H9 (cell line): ENCODE measurements at regions not wholly inside any gene's neighbourhood (a gene's known extent, or its start where the extent isn't known, plus 50 kb on each side); places are given as distances from the start of the nearest gene placed in this dataset.

Experiments
- DNase-seq: peaks from one replicate; pipeline ENCODE4 v3.0.0-alpha.2; 2017
- H2AFZ ChIP-seq: one replicate; pipeline ENCODE4 v1.6.1; 2013; ENCODE audit warnings: mild to moderate bottlenecking, low read length, control low read depth, moderate library complexity
- H2AK5ac ChIP-seq: 2 replicates; pipeline ENCODE4 v1.6.1; 2013; ENCODE audit warnings: low read length, control low read depth, mixed read lengths; ENCODE audit not compliant: insufficient read length
- H2BK120ac ChIP-seq: one replicate; pipeline ENCODE4 v1.6.1; 2013; ENCODE audit warnings: low read depth, mild to moderate bottlenecking, low read length, control low read depth, inconsistent platforms; ENCODE audit not compliant: poor library complexity, severe bottlenecking
- H2BK12ac ChIP-seq: 2 replicates; pipeline ENCODE4 v1.6.1; 2013; ENCODE audit warnings: low read length, control low read depth, mixed read lengths, low read depth; ENCODE audit not compliant: insufficient read length
- H2BK15ac ChIP-seq: 2 replicates; pipeline ENCODE4 v1.6.1; 2013; ENCODE audit warnings: low read depth, low read length, control low read depth
- H2BK20ac ChIP-seq: one replicate; pipeline ENCODE4 v1.6.1; 2013; ENCODE audit warnings: low read depth, mild to moderate bottlenecking, low read length, control low read depth, inconsistent platforms; ENCODE audit not compliant: poor library complexity, severe bottlenecking
- H2BK5ac ChIP-seq: 2 replicates; pipeline ENCODE4 v1.6.1; 2013; ENCODE audit warnings: low read length, control low read depth, mixed read lengths; ENCODE audit not compliant: insufficient read length
- H3K14ac ChIP-seq: 2 replicates; pipeline ENCODE4 v1.6.1; 2013; ENCODE audit warnings: low read length, control low read depth; ENCODE audit not compliant: insufficient read depth
- H3K18ac ChIP-seq: 2 replicates; pipeline ENCODE4 v1.6.1; 2013; ENCODE audit warnings: low read depth, mild to moderate bottlenecking, mixed read lengths, low read length, control low read depth; ENCODE audit not compliant: insufficient read length
- H3K23ac ChIP-seq: 2 replicates; pipeline ENCODE4 v1.6.1; 2013; ENCODE audit warnings: low read length, control low read depth, mixed read lengths, low read depth; ENCODE audit not compliant: insufficient read length
- H3K23me2 ChIP-seq: 2 replicates; pipeline ENCODE4 v1.6.1; 2013; ENCODE audit warnings: low read depth, mild to moderate bottlenecking, mixed read lengths, low read length, control low read depth; ENCODE audit not compliant: insufficient read length, poor library complexity, severe bottlenecking
- H3K27ac ChIP-seq: 2 replicates; pipeline ENCODE4 v1.5.1; 2013; ENCODE audit warnings: low read length, control low read depth, mixed read lengths, low read depth; ENCODE audit not compliant: insufficient read length
- H3K27me3 ChIP-seq: 2 replicates; pipeline ENCODE4 v1.6.1; 2013; ENCODE audit warnings: low read length, control low read depth, inconsistent platforms; ENCODE audit not compliant: insufficient read depth
- H3K4ac ChIP-seq: 2 replicates; pipeline ENCODE4 v1.6.1; 2013; ENCODE audit warnings: low read depth, mild to moderate bottlenecking, control low read depth, inconsistent platforms, low read length, moderate library complexity
- H3K4me1 ChIP-seq: 2 replicates; pipeline ENCODE4 v1.6.1; 2013; ENCODE audit warnings: low read length, control low read depth, inconsistent platforms; ENCODE audit not compliant: insufficient read depth
- H3K4me2 ChIP-seq: 2 replicates; pipeline ENCODE4 v1.6.1; 2013; ENCODE audit warnings: low read length, control low read depth, mixed read lengths; ENCODE audit not compliant: insufficient read length, insufficient read depth
- H3K56ac ChIP-seq: 2 replicates; pipeline ENCODE4 v1.6.1; 2013; ENCODE audit warnings: low read depth, mild to moderate bottlenecking, mixed read lengths, low read length, control low read depth; ENCODE audit not compliant: insufficient read length
- H3K79me1 ChIP-seq: 2 replicates; pipeline ENCODE4 v1.6.1; 2013; ENCODE audit warnings: low read depth, mild to moderate bottlenecking, moderate library complexity, low read length, control low read depth, inconsistent platforms; ENCODE audit not compliant: insufficient read depth, poor library complexity, severe bottlenecking
- H3K79me2 ChIP-seq: 2 replicates; pipeline ENCODE4 v1.6.1; 2013; ENCODE audit warnings: low read length, control low read depth, inconsistent platforms; ENCODE audit not compliant: insufficient read depth
- H3K9ac ChIP-seq: 2 replicates; pipeline ENCODE4 v1.6.1; 2013; ENCODE audit warnings: low read length, control low read depth, mixed read lengths; ENCODE audit not compliant: insufficient read length; ENCODE audit errors: extremely low read depth
- H3K9me3 ChIP-seq: one replicate; pipeline ENCODE4 v1.6.1; 2013; ENCODE audit warnings: low read depth, low read length, inconsistent platforms; ENCODE audit not compliant: control insufficient read depth
- H3T11ph ChIP-seq: one replicate; pipeline ENCODE4 v1.6.1; 2013; ENCODE audit warnings: mild to moderate bottlenecking, low read length, control low read depth, inconsistent platforms
- H4K20me1 ChIP-seq: one replicate; pipeline ENCODE4 v1.6.1; 2013; ENCODE audit not compliant: control insufficient read depth, insufficient read length, insufficient read depth
- H4K5ac ChIP-seq: 2 replicates; pipeline ENCODE4 v1.6.1; 2013; ENCODE audit warnings: low read depth, mild to moderate bottlenecking, mixed read lengths, low read length, control low read depth; ENCODE audit not compliant: insufficient read length
- H4K8ac ChIP-seq: replicated peaks from 2 replicates; pipeline ENCODE4 v1.6.1; 2013; ENCODE audit warnings: low read length, control low read depth, mixed read lengths, low read depth; ENCODE audit not compliant: insufficient read length
- H4K91ac ChIP-seq: 2 replicates; pipeline ENCODE4 v1.6.1; 2013; ENCODE audit warnings: low read depth, mild to moderate bottlenecking, moderate library complexity, mixed read lengths, low read length, control low read depth; ENCODE audit not compliant: insufficient read length
- H3K27ac Mint-ChIP-seq, 3 experiments: 2 replicates in 2 of 3; 3 replicates in 1 of 3; pipeline ENCODE4 v1.8.0; 2020 to 2021; ENCODE audit warnings: mixed read lengths in 3 of 3, mild to moderate bottlenecking in 1 of 3, moderate library complexity in 1 of 3
- H3K27me3 Mint-ChIP-seq: 2 replicates; pipeline ENCODE4 v1.8.0; 2021; ENCODE audit warnings: low read depth, mild to moderate bottlenecking, moderate library complexity, mixed read lengths
- H3K36me3 Mint-ChIP-seq, 3 experiments: 2 replicates in 2 of 3; 3 replicates in 1 of 3; pipeline ENCODE4 v1.8.0; 2020 to 2021; ENCODE audit warnings: low read depth in 3 of 3, mixed read lengths in 3 of 3; ENCODE audit not compliant: insufficient read depth in 1 of 3
- H3K4me1 Mint-ChIP-seq, 2 experiments: 2 replicates each; pipeline ENCODE4 v1.8.0; 2020; ENCODE audit warnings: mixed read lengths in 2 of 2
- H3K4me3 Mint-ChIP-seq, 2 experiments: 2 replicates in 1 of 2; 3 replicates in 1 of 2; pipeline ENCODE4 v1.8.0; 2020 to 2021; ENCODE audit warnings: mild to moderate bottlenecking in 2 of 2, mixed read lengths in 2 of 2, moderate library complexity in 1 of 2
- H3K9me3 Mint-ChIP-seq, 2 experiments: 2 replicates in 1 of 2; 3 replicates in 1 of 2; pipeline ENCODE4 v1.8.0; 2020; ENCODE audit warnings: mild to moderate bottlenecking in 2 of 2, mixed read lengths in 2 of 2, moderate library complexity in 1 of 2
- CTCF ChIP-seq: fragments of 200-600 bp; sonication (generic); conservative IDR thresholded peaks from 3 replicates; pipeline ENCODE4 v1.8.0; 2021; ENCODE audit warnings: antibody characterized with exemption, mild to moderate bottlenecking
- WGBS: extraction: QIAGEN DNeasy Blood & Tissue Kit; methylation state at CpG from one replicate; pipeline ENCODE4 v1.1.7; 2013; ENCODE audit warnings: missing lambda C conversion rate, low lambda C conversion rate, mixed read lengths; ENCODE audit not compliant: insufficient read length; ENCODE audit errors: extremely low coverage; 5-methylcytosine and 5-hydroxymethylcytosine counted together

DNA sequence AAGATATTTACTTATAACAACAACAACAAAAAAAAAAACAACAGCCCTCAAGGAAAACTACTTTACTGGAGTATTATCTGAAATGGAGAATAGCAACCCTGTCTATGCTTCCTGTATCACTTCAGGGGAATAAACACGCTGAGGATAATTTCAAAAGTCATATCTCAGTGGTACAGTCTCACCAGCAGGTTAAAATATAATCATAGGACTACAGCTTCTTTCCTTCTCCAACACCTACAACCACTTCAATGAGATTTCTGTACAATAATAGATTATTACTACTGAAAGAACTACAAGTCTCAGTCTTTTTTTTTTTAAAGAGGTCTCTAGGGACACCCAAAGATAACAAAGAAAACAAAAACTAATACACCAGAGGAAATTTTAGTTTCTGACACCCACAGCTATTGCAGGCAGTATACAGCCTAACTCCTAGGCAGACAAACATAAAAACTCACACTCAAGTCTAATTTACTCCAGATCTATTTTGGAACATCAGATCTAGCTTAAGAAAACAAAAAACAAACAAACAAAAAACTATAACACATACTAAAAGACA lies 268.2 kb downstream of the BCHE start:
- Histone ChIP-seq H4K91ac (no peak overlapping the region), H3K79me1 (no peaks in the 10 kb centered on the region), H2BK20ac (no peak overlapping the region), H3K18ac (no peak overlapping the region), H4K8ac (no peak overlapping the region), H4K20me1 (no peaks in the 10 kb centered on the region), H3K4me1 (no peaks in the 10 kb centered on the region), H3K23ac (no peak overlapping the region), H3T11ph (no peak overlapping the region), H2BK15ac (no peak overlapping the region), H3K4ac (no peak overlapping the region), H3K27ac (no peak overlapping the region), H3K23me2 (no peaks in the 10 kb centered on the region), H4K5ac (no peak overlapping the region), H2BK5ac (no peak overlapping the region), H2AK5ac (no peak overlapping the region), H3K4me2 (no peak overlapping the region), H2BK120ac (no peak overlapping the region), H3K56ac (no peak overlapping the region), H2BK12ac (no peak overlapping the region), H2AFZ (no peak overlapping the region), H3K27me3 (no peaks in the 10 kb centered on the region), H3K79me2 (no peaks in the 10 kb centered on the region), H3K9me3 (no peaks in the 10 kb centered on the region), H3K14ac (no peak overlapping the region), H3K9ac (no peak overlapping the region)
- Mint-ChIP-seq H3K4me3 (no peak overlapping the region), H3K9me3 (no peaks in the 10 kb centered on the region), H3K27ac (no peak overlapping the region), H3K27me3 (no peaks in the 10 kb centered on the region), H3K4me1 (no peaks in the 10 kb centered on the region), H3K36me3 (no peaks in the 10 kb centered on the region)
- TF ChIP-seq CTCF: no peak
- no peak for DNase-seq
- no CpG with 5 or more reads among the region's 1 CpG for WGBS
